OCI-LY1 (cell line): ENCODE measurements at regions not wholly inside any gene's neighbourhood (a gene's known extent, or its start where the extent isn't known, plus 50 kb on each side); places are given as distances from the start of the nearest gene placed in this dataset.

Source experiments
- H2AFZ ChIP-seq: fragments of 200-600 bp; sonication (generic), shearing (Covaris generic); 2 replicates; pipeline ENCODE4 v1.6.0; 2014; ENCODE audit warnings: antibody characterized with exemption, mild to moderate bottlenecking, low read length
- H3F3A ChIP-seq: fragments of 200-600 bp; sonication (generic), shearing (Covaris generic); 2 replicates; pipeline ENCODE4 v1.6.0; 2014; ENCODE audit warnings: mild to moderate bottlenecking, antibody characterized with exemption, low read length, moderate library complexity; ENCODE audit not compliant: insufficient read depth
- H3K27ac ChIP-seq: fragments of 200-600 bp; sonication (generic); 2 replicates; pipeline ENCODE4 v1.5.1; 2014; ENCODE audit warnings: low read length, mixed run types, mild to moderate bottlenecking, low read depth; ENCODE audit not compliant: poor library complexity, severe bottlenecking
- H3K27me3 ChIP-seq: fragments of 200-600 bp; sonication (generic); 2 replicates; pipeline ENCODE4 v1.6.0; 2014; ENCODE audit warnings: antibody characterized with exemption, mild to moderate bottlenecking, low read length, moderate library complexity; ENCODE audit not compliant: insufficient read depth
- H3K36me3 ChIP-seq: fragments of 200-600 bp; sonication (generic); 2 replicates; pipeline ENCODE4 v1.6.1; 2014; ENCODE audit warnings: mild to moderate bottlenecking, antibody characterized with exemption, low read length, moderate library complexity, mixed read lengths; ENCODE audit not compliant: insufficient read depth
- H3K4me1 ChIP-seq: fragments of 200-600 bp; sonication (generic); 2 replicates; pipeline ENCODE4 v1.5.1; 2014; ENCODE audit warnings: mild to moderate bottlenecking, low read length, moderate library complexity; ENCODE audit not compliant: insufficient read depth, severe bottlenecking
- H3K4me2 ChIP-seq: fragments of 200-600 bp; sonication (generic), shearing (Covaris generic); 2 replicates; pipeline ENCODE4 v1.6.1; 2014; ENCODE audit warnings: low read length
- H3K4me3 ChIP-seq: fragments of 200-600 bp; sonication (generic); 2 replicates; pipeline ENCODE4 v1.5.1; 2014; ENCODE audit warnings: low read length, low read depth, mild to moderate bottlenecking, mixed read lengths; ENCODE audit not compliant: poor library complexity, severe bottlenecking
- H3K79me2 ChIP-seq: fragments of 200-600 bp; shearing (Covaris generic); 2 replicates; pipeline ENCODE4 v1.6.1; 2016; ENCODE audit warnings: mixed run types, low read length, mixed read lengths; ENCODE audit not compliant: insufficient read depth
- H3K9ac ChIP-seq: fragments of 200-600 bp; sonication (generic), shearing (Covaris generic); 2 replicates; pipeline ENCODE4 v1.6.1; 2014; ENCODE audit warnings: mild to moderate bottlenecking, low read length, mixed read lengths
- H3K9me2 ChIP-seq: fragments of 200-600 bp; sonication (generic), shearing (Covaris generic); 2 replicates; pipeline ENCODE4 v1.6.1; 2014; ENCODE audit warnings: low read depth, mild to moderate bottlenecking, low read length, mixed read lengths
- H3K9me3 ChIP-seq: fragments of 200-600 bp; shearing (Covaris generic); 2 replicates; pipeline ENCODE4 v1.6.1; 2014; ENCODE audit warnings: low read length, mixed read lengths
- H4K20me1 ChIP-seq: fragments of 200-600 bp; sonication (generic), shearing (Covaris generic); 2 replicates; pipeline ENCODE4 v1.6.0; 2016; ENCODE audit warnings: mild to moderate bottlenecking, low read length; ENCODE audit not compliant: insufficient read depth
- CTCF ChIP-seq: fragments of 200-600 bp; sonication (generic), shearing (Covaris generic); IDR thresholded peaks from 2 replicates; pipeline ENCODE4 v1.5.1; 2017; ENCODE audit warnings: mild to moderate bottlenecking, antibody characterized with exemption, low read length, moderate library complexity, mixed read lengths
- EZH2 ChIP-seq: fragments of 200-600 bp; sonication (generic), shearing (Covaris generic); IDR thresholded peaks from 2 replicates; pipeline ENCODE4 v1.8.0; 2017; ENCODE audit warnings: borderline replicate concordance, mixed run types, mild to moderate bottlenecking, antibody characterized with exemption, low read length, moderate library complexity, mixed read lengths

GRCh38 chr13:88979465-88980175 is 1308.4 kb downstream of the SLITRK5 start:
- H3K9me2 ChIP-seq: no peaks in the 10 kb centered on the region
- no peak overlapping the region for H3K27ac ChIP-seq
- no peaks in the 10 kb centered on the region for H3K36me3 ChIP-seq
- no peaks in the 10 kb centered on the region for H3K4me1 ChIP-seq
- H3K9me3 ChIP-seq: no peaks in the 10 kb centered on the region
- H3K9ac ChIP-seq: no peak overlapping the region
- H2AFZ ChIP-seq: no peak overlapping the region
- no peaks in the 10 kb centered on the region for H4K20me1 ChIP-seq
- H3K4me3 ChIP-seq: no peak overlapping the region
- TF ChIP-seq CTCF (no peak), EZH2 (no peak)
- H3K4me2 ChIP-seq: no peak overlapping the region
- H3F3A ChIP-seq: no peaks in the 10 kb centered on the region
- no peaks in the 10 kb centered on the region for H3K27me3 ChIP-seq
- H3K79me2 ChIP-seq: no peaks in the 10 kb centered on the region

DNA sequence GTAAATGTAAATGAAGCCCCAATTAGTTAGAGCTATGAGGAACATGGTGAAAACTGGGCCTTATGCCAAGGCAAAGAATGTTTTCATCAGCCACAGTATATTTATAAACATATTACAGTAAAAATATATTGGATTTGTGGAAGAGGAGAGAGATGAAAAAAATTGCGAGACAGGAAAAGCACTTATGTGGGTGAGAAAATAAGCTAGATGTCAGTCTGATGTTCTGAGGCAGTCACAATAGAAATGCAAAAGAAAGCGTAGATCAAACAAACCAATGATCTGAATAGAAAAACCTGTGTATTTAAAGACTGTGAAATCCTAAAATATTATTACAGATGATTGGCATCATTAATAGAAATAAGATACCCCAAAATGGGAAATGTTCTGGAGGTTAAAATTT is 1332.5 kb downstream of the SLITRK5 start:
- Histone ChIP-seq H3K9ac (no peak overlapping the region), H3F3A (no peaks in the 10 kb centered on the region), H2AFZ (no peak overlapping the region), H3K4me3 (no peak overlapping the region), H3K4me2 (no peak overlapping the region), H3K9me2 (no peaks in the 10 kb centered on the region), H3K9me3 (no peaks in the 10 kb centered on the region), H3K36me3 (no peaks in the 10 kb centered on the region), H4K20me1 (no peaks in the 10 kb centered on the region), H3K4me1 (no peaks in the 10 kb centered on the region), H3K79me2 (no peaks in the 10 kb centered on the region), H3K27ac (no peak overlapping the region), H3K27me3 (no peaks in the 10 kb centered on the region)
- TF ChIP-seq CTCF: no peak
- TF ChIP-seq EZH2: no peak

GRCh38 chr13:89011615-89012014 is 1340.4 kb downstream of the SLITRK5 start:
- H3K9ac ChIP-seq: no peak overlapping the region
- no peak overlapping the region for H3K4me2 ChIP-seq
- H3K27me3 ChIP-seq: no peaks in the 10 kb centered on the region
- H4K20me1 ChIP-seq: no peaks in the 10 kb centered on the region
- no peaks in the 10 kb centered on the region for H3K9me3 ChIP-seq
- no peaks in the 10 kb centered on the region for H3F3A ChIP-seq
- TF ChIP-seq EZH2 (no peak), CTCF (no peak)
- no peaks in the 10 kb centered on the region for H3K36me3 ChIP-seq
- no peak overlapping the region for H2AFZ ChIP-seq
- no peak overlapping the region for H3K27ac ChIP-seq
- H3K9me2 ChIP-seq: no peaks in the 10 kb centered on the region
- H3K4me3 ChIP-seq: no peak overlapping the region
- no peaks in the 10 kb centered on the region for H3K79me2 ChIP-seq
- H3K4me1 ChIP-seq: no peaks in the 10 kb centered on the region
